Uterus (tissue), 2 donors: ENCODE measurements at regions not wholly inside any gene's neighbourhood (a gene's known extent, or its start where the extent isn't known, plus 50 kb on each side); places are given as distances from the start of the nearest gene placed in this dataset.

Experiments
- CTCF ChIP-seq, 4 experiments: fragments of 200-600 bp in 2 of 4; fragments of 450-650 bp in 2 of 4; sonication (generic) in 2 of 4; IDR thresholded peaks; one replicate each; pipeline ENCODE4 v1.5.1; 2016 to 2019; ENCODE audit warnings: antibody characterized with exemption in 4 of 4, mild to moderate bottlenecking in 2 of 4, moderate library complexity in 1 of 4
- POLR2A ChIP-seq, 2 donors: fragments of 450-650 bp; IDR thresholded peaks; one replicate each; pipeline ENCODE4 v1.6.1; 2016; ENCODE audit warnings: antibody characterized with exemption in 2 of 2, mild to moderate bottlenecking in 1 of 2, moderate library complexity in 1 of 2

GRCh38 chr13:40064154-40065097 lies 409.0 kb downstream of the COG6 start:
- TF ChIP-seq CTCF (IDR thresholded peaks at IDR 0.05) (no peak), POLR2A (IDR thresholded peaks at IDR 0.05) (no peak)
